HG02571 (cell line): ENCODE measurements at regions not wholly inside any gene's neighbourhood (a gene's known extent, or its start where the extent isn't known, plus 50 kb on each side); places are given as distances from the start of the nearest gene placed in this dataset.
"Not testable (repeated sequence)": the region's sequence is repeated elsewhere in the genome, so short reads cannot be mapped to it uniquely, and the experiment has no call there.

Source experiments
- ATAC-seq: cut with Tn5 transposase; IDR thresholded peaks from one replicate; pipeline ENCODE4 v1.9.1; 2021; ENCODE audit warnings: mild to moderate bottlenecking, moderate library complexity; ENCODE audit not compliant: unreplicated experiment

- ATAC-seq = not testable (repeated sequence)
These were observed 126.7 kb downstream of the PJA2 start for GRCh38 chr5:109283086-109283485.

- ATAC-seq = no peak
These were observed 128.6 kb downstream of the PJA2 start for GRCh38 chr5:109281136-109281690.

GRCh38 chr5:109278141-109278540 is 131.6 kb downstream of the PJA2 start:
- no peak for ATAC-seq

GRCh38 chr5:109275919-109276318 is 133.9 kb downstream of the PJA2 start:
- no peak for ATAC-seq

GRCh38 chr5:109273594-109273993 is 136.2 kb downstream of the PJA2 start:
- ATAC-seq = no peak

GRCh38 chr5:109267283-109267682 is 142.5 kb downstream of the PJA2 start:
- ATAC-seq = no peak

- ATAC-seq = no peak
These were observed 151.0 kb downstream of the PJA2 start for GRCh38 chr5:109258755-109259154.

GRCh38 chr5:109256486-109256885 is 153.3 kb downstream of the PJA2 start:
- ATAC-seq = no peak

GRCh38 chr5:109254511-109254910 is 155.3 kb downstream of the PJA2 start:
- ATAC-seq = no peak

GRCh38 chr5:109253262-109253661 is 156.5 kb downstream of the PJA2 start:
- no peak for ATAC-seq

- no peak for ATAC-seq
These were observed 157.0 kb downstream of the PJA2 start for GRCh38 chr5:109252731-109253130.

GRCh38 chr5:109250533-109251329 is 159.0 kb downstream of the PJA2 start:
- ATAC-seq = no peak

GRCh38 chr5:109250080-109250479 is 159.7 kb downstream of the PJA2 start:
- no peak for ATAC-seq

GRCh38 chr5:109249126-109249525 is 160.6 kb downstream of the PJA2 start:
- ATAC-seq = no peak

- ATAC-seq = peak; percentile 61
These were observed 161.8 kb downstream of the PJA2 start for GRCh38 chr5:109247986-109248385.

GRCh38 chr5:109246841-109247592 is 162.8 kb downstream of the PJA2 start:
- ATAC-seq = no peak
